Memory B cell (primary cell): ENCODE measurements at regions not wholly inside any gene's neighbourhood (a gene's known extent, or its start where the extent isn't known, plus 50 kb on each side); places are given as distances from the start of the nearest gene placed in this dataset.
"Not testable (repeated sequence)": the region's sequence is repeated elsewhere in the genome, so short reads cannot be mapped to it uniquely, and the experiment has no call there.

Experiments used
- ATAC-seq: fragments of 150-1000 bp; cut with Tn5 transposase; 2 replicates; pipeline ENCODE4 v1.10.0; 2021; ENCODE audit warnings: low read depth, mild to moderate bottlenecking, moderate library complexity
- DNase-seq, 2 donors: peaks; one replicate each; pipeline ENCODE4 v3.0.0; 2022; ENCODE audit warnings: low spot score in 2 of 2
- H3K27ac Mint-ChIP-seq: one replicate; pipeline ENCODE4 v1.8.0; 2022; ENCODE audit warnings: mild to moderate bottlenecking, moderate library complexity, mixed read lengths
- H3K27me3 Mint-ChIP-seq: one replicate; pipeline ENCODE4 v1.8.0; 2022; ENCODE audit warnings: mixed read lengths
- H3K36me3 Mint-ChIP-seq: one replicate; pipeline ENCODE4 v1.8.0; 2022; ENCODE audit warnings: mild to moderate bottlenecking, mixed read lengths
- H3K4me1 Mint-ChIP-seq: one replicate; pipeline ENCODE4 v1.8.0; 2022; ENCODE audit warnings: mixed read lengths
- H3K4me3 Mint-ChIP-seq: one replicate; pipeline ENCODE4 v1.8.0; 2022; ENCODE audit warnings: mild to moderate bottlenecking, moderate library complexity, mixed read lengths
- H3K9me3 Mint-ChIP-seq: one replicate; pipeline ENCODE4 v1.8.0; 2022; ENCODE audit warnings: mixed read lengths

DNA sequence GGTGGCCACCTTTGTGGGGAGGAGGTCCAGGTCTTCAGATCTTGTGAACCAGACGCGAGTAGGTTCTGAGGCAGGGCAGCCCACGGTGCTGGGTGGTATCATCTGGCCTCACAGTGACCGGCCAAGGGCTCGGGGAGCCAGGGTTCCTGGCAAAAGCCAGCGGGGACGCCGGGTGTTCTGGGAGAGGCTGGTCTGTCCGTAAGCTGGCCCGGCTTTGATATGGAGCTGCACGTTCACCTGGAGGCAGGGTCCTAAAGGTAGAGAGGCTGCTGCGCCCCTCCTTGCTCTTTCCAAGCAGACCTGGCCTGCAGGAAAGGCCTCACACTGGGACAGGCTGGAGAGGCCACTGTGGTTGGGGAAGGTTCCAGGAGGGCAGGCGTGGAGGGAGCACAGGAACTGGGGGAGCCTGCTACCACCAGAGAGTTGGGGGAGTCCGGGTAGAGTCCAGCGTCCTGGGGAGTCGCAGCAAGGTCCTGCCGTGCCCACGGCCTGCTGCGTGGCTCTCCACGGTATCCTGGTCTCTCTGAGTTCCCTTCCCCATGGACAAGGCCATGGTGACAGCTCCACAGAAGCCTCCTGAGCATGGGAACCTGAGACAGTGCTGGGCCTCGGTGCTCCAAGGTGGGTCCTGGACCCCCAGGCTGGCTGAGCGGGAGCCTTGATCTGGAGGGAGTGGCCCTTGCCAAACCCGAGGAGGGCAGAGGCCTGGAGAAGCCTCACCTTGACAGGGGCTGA lies 452.4 kb upstream of the B3GAT1 start:
- Mint-ChIP-seq H3K36me3 (no peaks in the 10 kb centered on the region), H3K4me1 (peaks cover 6% of the 10 kb centered on the region), H3K27me3 (peaks cover 7% of the 10 kb centered on the region), H3K4me3 (no peak overlapping the region), H3K9me3 (no peaks in the 10 kb centered on the region), H3K27ac (no peak overlapping the region)
- DNase-seq (no peak), ATAC-seq (no peak)

DNA sequence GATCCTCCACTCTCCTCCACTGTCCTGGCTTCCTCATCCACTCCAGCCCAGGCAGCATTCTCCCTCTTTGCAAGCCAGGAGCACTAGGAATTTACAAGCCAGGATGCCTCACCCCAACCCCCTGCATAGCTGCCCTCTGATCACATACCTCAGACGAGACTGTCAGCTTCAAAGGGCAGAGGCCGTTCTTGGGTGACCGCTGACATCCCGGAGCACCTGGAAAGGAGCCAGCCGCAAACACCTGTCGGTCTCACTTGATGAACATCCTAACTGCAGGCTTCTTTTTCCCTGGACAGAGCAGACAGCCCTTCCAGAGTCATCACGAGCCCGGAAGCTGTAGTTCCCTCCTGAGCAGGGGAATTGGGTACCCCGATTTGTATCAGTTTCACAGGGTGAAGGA lies 451.3 kb upstream of the B3GAT1 start:
- ATAC-seq, result no peak
- no peak for DNase-seq
- Mint-ChIP-seq H3K36me3 (no peaks in the 10 kb centered on the region), H3K27me3 (peaks cover 7% of the 10 kb centered on the region), H3K27ac (no peak overlapping the region), H3K4me3 (no peak overlapping the region), H3K4me1 (peaks cover 3% of the 10 kb centered on the region), H3K9me3 (no peaks in the 10 kb centered on the region)

DNA sequence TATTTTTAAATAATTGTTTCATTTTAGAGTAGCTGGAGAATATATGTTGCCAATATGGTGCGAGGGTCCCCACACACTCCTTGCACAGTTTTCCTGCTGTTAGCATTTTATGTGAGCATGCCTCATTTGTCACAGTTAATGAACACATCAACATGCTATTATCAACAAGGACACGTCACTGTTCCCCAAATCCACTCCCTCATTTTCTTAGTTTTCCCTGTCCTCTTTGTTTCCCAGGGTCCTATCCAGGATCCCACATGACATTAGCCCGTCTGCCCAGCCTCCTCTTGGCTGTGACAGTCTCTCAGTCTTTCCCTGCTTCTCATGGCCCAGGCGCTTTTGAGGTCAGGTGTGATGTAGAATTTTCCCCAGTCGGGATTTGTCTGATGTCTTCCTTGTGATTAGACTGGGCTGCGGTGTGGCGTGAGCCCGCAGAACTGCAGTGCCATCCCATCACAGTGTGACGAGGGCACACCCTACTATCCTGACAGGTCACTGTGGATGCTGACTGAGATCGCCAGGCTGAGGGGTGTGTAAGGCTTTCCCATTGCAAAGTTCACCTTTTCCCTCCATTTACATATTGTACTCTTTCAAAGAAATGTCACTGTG lies 450.6 kb upstream of the B3GAT1 start:
- Mint-ChIP-seq H3K9me3 (no peaks in the 10 kb centered on the region), H3K4me1 (no peaks in the 10 kb centered on the region), H3K4me3 (no peak overlapping the region), H3K36me3 (no peaks in the 10 kb centered on the region), H3K27me3 (peaks cover 4% of the 10 kb centered on the region), H3K27ac (no peak overlapping the region)
- ATAC-seq (no peak), DNase-seq (no peak)

DNA sequence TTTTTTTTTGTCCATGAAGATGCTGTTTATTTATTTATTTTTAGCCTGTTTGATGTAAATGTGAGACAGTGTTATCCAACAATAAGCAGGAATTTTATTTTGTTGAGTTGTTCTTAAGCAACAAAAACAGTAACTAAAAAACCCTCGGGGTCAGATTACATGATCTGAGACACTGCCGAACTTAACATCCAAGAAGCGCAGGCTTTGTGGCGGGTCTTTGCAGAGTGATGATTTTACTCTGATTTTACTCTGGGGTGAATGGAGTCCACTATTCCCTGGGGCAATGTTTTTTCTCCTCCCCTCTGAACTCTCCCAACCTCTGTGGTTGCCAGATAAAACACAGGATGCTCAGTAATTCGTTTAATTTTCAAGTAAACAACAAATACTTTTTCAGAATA lies 450.1 kb upstream of the B3GAT1 start:
- no peak overlapping the region for H3K4me3 Mint-ChIP-seq
- H3K9me3 Mint-ChIP-seq, result no peaks in the 10 kb centered on the region
- no peaks in the 10 kb centered on the region for H3K36me3 Mint-ChIP-seq
- no peak for ATAC-seq
- H3K27me3 Mint-ChIP-seq, result peaks cover 3% of the 10 kb centered on the region
- H3K27ac Mint-ChIP-seq, result no peak overlapping the region
- no peaks in the 10 kb centered on the region for H3K4me1 Mint-ChIP-seq
- no peak for DNase-seq

DNA sequence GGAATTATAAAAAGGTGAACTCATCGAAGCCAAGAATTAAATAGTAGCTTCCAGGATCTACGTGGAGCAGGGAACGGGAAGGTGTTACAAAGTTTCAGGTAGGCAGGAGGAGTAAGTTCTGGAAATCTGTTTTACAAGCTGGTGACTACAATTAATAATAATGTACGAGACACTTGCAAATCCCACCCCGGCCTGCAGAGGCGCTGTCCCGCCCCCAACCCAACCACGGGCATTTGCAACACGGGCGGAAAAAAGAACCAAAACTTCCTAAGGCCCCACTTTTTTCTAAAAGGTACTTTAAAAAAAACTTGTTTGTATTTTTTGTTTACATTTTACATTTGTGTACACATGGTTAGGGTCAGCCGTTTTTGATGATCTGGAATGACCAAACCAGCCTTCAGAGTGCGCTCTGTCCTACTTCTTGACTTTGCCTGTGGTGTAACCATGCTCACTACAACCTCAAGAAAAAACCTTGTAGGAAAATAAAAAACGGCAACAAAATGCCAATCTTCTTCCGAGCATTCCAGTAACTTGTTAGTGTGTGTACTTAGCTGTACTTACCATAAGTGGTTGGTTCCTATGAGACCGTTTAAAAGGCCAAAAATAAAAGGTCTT lies 449.6 kb upstream of the B3GAT1 start:
- Mint-ChIP-seq H3K4me1 (no peaks in the 10 kb centered on the region), H3K36me3 (no peaks in the 10 kb centered on the region), H3K9me3 (no peaks in the 10 kb centered on the region), H3K27me3 (peaks cover 1% of the 10 kb centered on the region), H3K4me3 (no peak overlapping the region), H3K27ac (no peak overlapping the region)
- DNase-seq (no peak), ATAC-seq (no peak)

DNA sequence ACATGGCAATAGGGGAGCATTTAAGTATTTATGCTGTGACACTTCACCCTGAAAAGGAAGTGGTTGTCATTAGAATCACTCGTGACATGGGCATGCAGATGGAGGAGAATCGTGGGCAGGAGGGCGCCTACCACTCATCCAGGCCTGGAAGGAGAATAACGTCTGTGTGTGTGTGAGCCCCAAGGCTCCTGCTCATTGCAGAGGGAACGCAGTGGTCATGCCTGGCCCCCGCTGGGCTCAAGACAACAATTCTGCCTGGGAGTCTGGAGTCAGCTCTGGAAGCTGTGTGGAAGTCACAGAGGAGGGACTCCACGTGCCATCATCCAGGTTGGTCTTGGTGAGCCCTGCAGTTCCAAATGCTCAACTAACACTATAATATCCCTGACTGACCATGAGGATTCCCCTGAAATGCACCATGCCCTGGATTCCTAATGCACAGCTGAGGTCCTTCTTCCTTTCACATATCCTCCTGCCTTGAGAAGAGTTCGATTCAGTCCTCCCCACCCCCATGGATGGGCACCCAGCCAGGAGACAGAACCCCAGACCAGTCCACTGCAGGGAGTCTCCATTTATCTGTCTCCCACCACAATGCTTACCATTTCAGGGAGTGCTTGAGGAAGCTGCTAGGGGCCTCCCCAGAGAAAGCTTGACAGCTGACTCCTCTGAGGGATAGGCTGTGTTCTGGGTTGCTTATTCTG lies 446.9 kb upstream of the B3GAT1 start:
- H3K9me3 Mint-ChIP-seq, result no peaks in the 10 kb centered on the region
- ATAC-seq (no peak), DNase-seq (no peak)
- H3K36me3 Mint-ChIP-seq, result no peaks in the 10 kb centered on the region
- no peak overlapping the region for H3K27ac Mint-ChIP-seq
- no peaks in the 10 kb centered on the region for H3K4me1 Mint-ChIP-seq
- peaks cover 4% of the 10 kb centered on the region for H3K27me3 Mint-ChIP-seq
- no peak overlapping the region for H3K4me3 Mint-ChIP-seq

DNA sequence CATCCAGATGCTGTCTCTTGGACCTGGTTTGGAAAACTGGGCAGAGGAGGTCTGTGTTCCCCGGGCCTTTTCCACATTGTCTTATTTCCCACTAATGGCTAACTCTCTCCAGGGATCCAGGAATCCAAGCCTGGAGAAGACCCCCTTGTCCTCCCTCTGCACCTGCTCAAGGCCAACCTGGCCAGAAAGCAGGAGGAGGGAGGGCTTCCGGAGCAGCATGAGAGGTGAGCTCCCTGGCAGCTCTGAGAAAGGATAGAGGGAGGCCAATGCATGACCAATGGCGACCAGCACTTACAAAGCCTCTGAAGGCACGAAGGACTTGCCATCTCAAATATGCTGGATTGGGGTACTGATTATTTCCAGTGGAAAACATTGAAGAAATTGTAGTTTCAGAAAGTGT lies 445.0 kb upstream of the B3GAT1 start:
- H3K9me3 Mint-ChIP-seq, result no peaks in the 10 kb centered on the region
- no peak overlapping the region for H3K4me3 Mint-ChIP-seq
- peaks cover 12% of the 10 kb centered on the region for H3K27me3 Mint-ChIP-seq
- H3K36me3 Mint-ChIP-seq, result no peaks in the 10 kb centered on the region
- no peaks in the 10 kb centered on the region for H3K4me1 Mint-ChIP-seq
- no peak for ATAC-seq
- H3K27ac Mint-ChIP-seq, result no peak overlapping the region
- DNase-seq, result no peak

DNA sequence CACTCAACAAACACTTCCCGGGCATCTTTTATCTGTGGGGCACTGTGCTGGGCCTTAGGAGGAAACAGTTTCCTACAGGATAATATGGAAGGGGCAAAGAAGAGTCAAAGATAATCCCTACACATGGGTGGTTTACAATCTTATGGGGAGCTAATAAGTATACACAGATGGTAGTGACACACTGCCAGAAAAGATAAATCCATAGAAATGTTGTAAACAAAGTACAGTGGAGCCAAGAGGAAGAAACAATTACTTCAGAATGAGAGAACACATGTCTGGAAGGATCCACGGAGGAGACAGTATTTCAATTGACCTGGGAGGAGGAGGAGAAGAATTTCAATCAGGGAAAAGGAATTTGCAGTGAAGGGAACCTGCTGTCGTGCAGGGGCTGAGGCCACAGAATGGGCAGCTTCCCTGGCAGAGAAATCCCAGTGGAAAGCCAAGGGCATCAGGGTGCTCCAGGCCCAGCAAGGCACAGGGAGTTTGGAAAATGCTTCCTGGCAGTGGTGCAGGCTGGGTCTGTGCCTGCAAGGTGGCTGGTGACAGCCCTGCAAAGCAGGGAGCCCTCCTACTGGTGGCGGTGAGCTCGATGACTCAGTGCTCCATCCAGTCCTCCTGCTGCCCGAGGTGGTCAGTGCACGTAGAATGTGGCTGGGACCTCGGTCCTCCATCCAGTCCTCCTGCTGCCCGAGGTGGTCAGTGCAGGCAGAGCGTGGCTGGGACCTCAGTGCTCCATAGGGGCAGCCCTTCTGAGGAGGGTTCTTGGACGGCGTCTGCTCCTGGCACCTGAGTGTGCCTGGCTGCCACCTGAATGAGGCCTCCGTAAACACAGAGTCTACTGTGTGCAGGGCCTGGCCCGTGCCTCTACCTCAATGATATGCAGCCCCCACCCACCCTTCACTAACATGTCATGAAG lies 444.3 kb upstream of the B3GAT1 start:
- Mint-ChIP-seq H3K4me3 (no peak overlapping the region), H3K27me3 (peaks cover 12% of the 10 kb centered on the region)

DNA sequence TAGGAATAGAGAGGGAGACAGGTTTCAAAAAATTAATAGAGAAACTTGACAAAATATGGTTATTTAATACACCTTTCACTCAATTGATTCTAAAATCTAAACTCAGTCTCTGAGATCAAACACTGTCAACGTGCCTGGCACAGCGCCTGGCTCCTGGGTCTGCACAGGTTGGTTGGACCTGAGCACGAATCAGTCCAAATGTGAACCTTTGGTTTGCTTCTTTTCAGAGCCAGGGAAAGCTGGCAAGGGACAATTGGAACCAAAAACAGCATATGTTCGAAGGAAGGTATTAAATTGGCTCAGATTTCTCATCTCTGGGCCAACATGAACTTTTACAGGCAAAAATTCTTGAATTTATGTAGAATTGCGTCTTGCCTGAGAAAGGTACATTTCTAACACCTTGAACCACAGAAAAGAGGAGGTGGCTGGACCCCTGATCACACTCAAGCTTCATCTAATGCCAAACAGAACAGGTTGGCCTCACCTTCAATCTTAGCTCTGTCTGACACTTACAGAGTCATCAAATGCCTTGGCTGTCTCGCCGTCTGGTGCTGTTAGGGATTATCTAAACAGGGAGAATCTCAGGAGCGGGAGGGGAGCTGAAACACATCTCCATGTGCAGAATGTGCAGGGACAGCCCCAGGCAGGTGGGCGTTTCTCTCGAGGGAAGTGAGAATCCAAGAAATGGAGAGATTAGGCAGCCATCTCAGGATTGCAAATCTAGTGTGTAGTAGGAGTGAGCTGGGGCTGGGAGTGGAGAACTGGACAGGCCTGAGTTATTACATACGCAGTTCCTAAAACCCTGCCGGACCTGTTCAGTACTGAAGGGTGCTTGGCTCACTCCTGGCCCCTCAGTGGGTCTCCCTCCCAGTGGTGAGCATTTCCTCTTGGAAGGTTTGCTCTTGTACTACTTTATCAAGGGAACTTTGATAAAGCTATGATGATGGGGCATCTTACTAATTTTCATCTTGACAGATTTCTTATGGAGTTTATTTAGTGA lies 442.2 kb upstream of the B3GAT1 start:
- Mint-ChIP-seq H3K27ac (no peak overlapping the region), H3K36me3 (no peaks in the 10 kb centered on the region), H3K27me3 (peaks cover 12% of the 10 kb centered on the region), H3K9me3 (no peaks in the 10 kb centered on the region), H3K4me3 (no peak overlapping the region), H3K4me1 (no peaks in the 10 kb centered on the region)
- ATAC-seq (no peak), DNase-seq (no peak)

More for the DNA sequence above, 444.3 kb upstream of the B3GAT1 start:
- no peak for DNase-seq
- Mint-ChIP-seq H3K9me3 (no peaks in the 10 kb centered on the region), H3K4me1 (no peaks in the 10 kb centered on the region), H3K27ac (no peak overlapping the region), H3K36me3 (no peaks in the 10 kb centered on the region)
- no peak for ATAC-seq

DNA sequence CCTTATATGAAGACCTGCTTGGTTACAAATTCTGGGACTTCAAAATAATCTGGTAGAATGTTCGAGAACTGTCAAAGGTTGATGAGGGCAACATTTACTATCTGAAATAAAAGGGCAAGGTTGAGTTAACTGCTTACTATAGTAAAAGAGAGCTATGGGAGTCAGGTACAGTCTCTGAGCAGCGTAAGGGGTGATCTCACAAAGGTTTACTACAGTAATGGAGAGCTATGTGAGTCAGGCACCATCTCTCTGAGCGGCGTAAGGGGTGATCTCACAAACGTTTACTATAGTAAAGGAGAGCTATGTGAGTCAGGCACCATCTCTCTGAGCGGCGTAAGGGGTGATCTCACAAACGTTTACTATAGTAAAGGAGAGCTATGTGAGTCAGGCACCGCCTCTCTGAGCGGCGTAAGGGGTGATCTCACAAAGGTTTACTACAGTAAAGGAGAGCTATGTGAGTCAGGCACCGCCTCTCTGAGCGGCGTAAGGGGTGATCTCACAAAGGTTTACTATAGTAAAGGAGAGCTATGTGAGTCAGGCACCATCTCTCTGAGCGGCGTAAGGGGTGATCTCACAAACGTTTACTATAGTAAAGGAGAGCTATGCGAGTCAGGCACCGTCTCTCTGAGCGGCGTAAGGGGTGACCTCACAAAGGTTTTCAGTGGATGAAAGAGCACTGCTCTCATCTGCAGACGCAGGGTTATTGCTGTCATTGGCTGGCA lies 439.6 kb upstream of the B3GAT1 start:
- H3K36me3 Mint-ChIP-seq, H3K4me1 Mint-ChIP-seq, H3K4me3 Mint-ChIP-seq, DNase-seq, ATAC-seq, H3K27ac Mint-ChIP-seq, H3K9me3 Mint-ChIP-seq: not testable (repeated sequence)
- H3K27me3 Mint-ChIP-seq, result peaks cover 12% of the 10 kb centered on the region

DNA sequence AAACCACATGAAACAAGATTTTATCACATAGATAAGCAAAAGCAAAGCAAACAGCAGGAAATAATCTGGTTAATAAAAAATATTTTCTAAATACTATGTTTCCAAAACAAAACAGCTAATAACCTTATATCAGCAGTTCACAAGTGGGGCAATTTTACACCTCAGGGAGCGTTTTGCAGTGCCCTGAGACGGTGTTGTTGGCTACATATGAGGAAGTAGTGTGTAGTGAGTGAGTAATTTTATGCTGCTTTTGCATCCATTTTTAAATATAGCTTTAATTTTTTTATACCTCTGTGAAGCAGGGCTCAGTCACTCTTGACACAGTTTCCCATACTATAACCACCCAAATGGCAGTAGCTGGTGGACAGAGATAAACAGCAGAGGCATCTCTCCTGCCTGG lies 438.5 kb upstream of the B3GAT1 start:
- no peak for ATAC-seq
- H3K27me3 Mint-ChIP-seq, result peaks cover 8% of the 10 kb centered on the region
- no peaks in the 10 kb centered on the region for H3K9me3 Mint-ChIP-seq
- DNase-seq, result no peak
- no peak overlapping the region for H3K27ac Mint-ChIP-seq
- no peak overlapping the region for H3K4me3 Mint-ChIP-seq
- H3K4me1 Mint-ChIP-seq, result no peaks in the 10 kb centered on the region
- no peaks in the 10 kb centered on the region for H3K36me3 Mint-ChIP-seq

DNA sequence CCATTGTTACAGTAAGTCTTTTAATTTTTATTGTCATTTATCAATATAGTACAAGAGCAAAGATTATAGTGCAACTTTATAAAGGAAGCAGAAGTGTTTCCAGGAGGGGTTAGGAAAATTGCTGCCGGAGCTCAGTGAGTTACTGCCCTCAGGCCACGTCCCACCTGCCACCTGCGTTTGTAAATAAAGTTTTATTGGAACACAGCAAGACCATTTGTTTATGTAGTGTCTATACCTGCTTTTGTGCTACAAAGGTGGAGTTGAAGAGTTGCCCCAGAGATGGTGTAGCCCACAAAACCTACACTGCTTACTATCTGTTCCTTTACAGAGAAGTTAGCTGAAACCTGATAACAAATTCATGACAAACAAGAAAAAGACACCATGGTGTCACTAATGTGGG lies 437.8 kb upstream of the B3GAT1 start:
- Mint-ChIP-seq H3K27ac (no peak overlapping the region), H3K27me3 (peaks cover 11% of the 10 kb centered on the region), H3K9me3 (no peaks in the 10 kb centered on the region), H3K4me3 (no peak overlapping the region), H3K36me3 (no peaks in the 10 kb centered on the region), H3K4me1 (no peaks in the 10 kb centered on the region)
- DNase-seq (no peak), ATAC-seq (no peak)
